Stimulated activated CD8-positive, alpha-beta memory T cell treated with anti-CD3 and anti-CD28 coated beads, Interleukin-15, amount 100 ng/mL, for 1 hour (primary cell): ENCODE measurements at regions not wholly inside any gene's neighbourhood (a gene's known extent, or its start where the extent isn't known, plus 50 kb on each side); places are given as distances from the start of the nearest gene placed in this dataset.
"Not testable (repeated sequence)": the region's sequence is repeated elsewhere in the genome, so short reads cannot be mapped to it uniquely, and the experiment has no call there.

ENCODE experiments used
- DNase-seq: peaks from one replicate; pipeline ENCODE4 v3.0.0-alpha.2; 2020; ENCODE audit warnings: low read depth

- no peak for DNase-seq
Observed at GRCh38 chr22:47351836-47352579, 589.6 kb downstream of the TBC1D22A start.

GRCh38 chr22:47346287-47346686, 583.8 kb downstream of the TBC1D22A start:
- DNase-seq = not testable (repeated sequence)

- no peak for DNase-seq
Observed at GRCh38 chr22:47345025-47345424, 582.6 kb downstream of the TBC1D22A start.

DNA sequence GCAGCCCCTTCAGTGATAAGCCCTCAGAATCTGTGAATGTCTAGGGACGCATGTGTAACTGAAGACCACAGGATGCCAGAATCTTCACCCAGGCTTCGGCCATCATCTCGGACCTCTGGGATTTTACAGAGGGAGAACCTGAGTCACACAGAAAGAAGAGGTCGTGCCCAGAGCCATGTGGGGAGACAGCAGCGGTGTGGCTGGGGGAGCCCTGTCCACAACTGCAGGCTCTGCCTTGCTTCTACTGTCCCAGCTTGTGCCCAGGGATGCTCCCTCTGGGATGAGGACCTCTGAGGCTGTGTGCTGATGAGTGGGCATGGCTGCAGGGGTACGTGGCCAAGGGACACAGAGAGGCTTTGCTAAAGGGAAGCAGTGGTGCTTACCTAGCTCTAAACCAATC, 582.0 kb downstream of the TBC1D22A start:
- DNase-seq = no peak

DNA sequence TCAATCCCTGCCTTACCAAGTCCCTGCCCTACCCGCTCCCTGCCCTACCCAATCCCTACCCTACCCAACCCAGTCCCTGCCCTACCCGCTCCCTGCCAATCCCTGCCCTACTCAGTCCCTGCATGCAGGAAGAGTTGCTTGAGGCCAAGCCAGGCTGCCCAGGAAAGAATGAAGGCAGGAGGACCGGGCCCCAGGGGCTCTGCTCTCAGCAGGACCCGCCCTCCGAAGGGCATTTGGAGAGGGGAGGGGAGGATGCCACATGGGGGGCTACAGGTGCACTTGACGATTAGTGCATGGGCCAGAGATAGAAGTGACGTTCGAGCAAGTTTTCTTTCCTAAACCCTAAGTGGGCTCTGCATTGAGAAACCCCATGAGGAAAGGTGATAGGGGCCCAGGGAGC, 581.2 kb downstream of the TBC1D22A start:
- no peak for DNase-seq

DNA sequence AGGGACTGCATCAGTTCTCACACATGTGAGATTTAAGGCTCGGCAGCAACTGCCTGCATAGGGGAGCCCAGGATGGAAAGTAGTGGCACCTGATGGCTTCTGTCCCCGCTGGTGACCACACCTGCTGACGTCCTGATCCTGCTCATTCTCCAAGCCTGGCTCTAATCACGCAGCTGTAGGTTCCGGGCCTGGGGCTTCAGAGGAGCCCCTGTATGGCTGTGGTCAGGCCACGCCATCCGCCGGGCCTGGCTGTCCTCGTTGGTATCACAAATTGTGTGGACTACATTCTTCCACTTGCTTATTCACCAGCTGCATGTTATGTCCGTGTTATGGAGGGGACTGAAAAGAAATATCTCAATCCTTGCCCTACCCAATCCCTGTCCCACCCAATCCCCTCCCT, 580.0 kb downstream of the TBC1D22A start:
- DNase-seq = no peak

GRCh38 chr22:47341464-47341863, 579.0 kb downstream of the TBC1D22A start:
- DNase-seq = no peak

DNA sequence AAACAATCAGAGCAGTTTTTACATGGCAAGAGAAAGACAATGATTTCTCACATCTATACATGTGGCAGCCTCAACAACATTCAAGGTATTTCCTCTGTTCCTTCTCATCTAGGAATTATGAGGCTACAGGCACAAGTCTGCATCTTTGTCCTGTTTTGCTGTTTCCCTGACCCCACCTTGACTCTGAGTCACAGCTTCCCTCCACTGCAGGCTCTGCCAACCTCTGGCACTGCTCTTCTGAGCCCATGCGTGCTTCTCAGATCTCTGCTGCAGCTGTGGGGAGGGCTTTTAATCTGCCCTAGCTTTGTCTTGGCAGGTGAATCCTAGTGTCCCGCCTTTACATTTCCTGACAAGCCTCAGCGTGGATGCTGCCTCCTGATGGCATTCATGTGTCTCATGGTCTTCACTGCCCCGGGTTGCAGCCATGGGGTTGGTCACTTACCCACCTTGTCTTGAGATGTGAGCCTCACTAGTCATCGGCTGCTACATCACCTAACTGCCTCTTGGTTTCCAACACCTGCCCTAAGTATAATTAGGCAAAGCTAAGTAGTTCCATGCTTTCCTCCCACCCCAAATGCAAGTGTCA, 578.5 kb downstream of the TBC1D22A start:
- no peak for DNase-seq

GRCh38 chr22:47337161-47337621, 574.7 kb downstream of the TBC1D22A start:
- no peak for DNase-seq

DNA sequence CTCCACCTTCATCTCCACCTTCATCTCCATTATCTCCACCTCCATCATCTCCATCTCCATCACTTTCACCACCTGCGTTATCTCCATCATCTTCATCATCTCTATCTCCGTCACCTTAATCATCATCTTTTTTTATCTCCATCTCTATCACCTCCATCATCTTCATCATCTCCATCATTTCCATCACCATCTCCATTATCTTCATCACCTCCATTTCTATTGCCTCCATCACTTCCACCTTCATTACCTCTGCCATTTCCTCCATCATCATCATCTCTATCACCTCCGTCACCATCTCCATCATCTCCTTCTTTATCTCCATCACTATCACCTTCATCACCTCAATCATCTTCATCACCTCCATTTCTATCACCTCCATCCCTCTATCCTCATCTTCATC, 573.5 kb downstream of the TBC1D22A start:
- no peak for DNase-seq

DNA sequence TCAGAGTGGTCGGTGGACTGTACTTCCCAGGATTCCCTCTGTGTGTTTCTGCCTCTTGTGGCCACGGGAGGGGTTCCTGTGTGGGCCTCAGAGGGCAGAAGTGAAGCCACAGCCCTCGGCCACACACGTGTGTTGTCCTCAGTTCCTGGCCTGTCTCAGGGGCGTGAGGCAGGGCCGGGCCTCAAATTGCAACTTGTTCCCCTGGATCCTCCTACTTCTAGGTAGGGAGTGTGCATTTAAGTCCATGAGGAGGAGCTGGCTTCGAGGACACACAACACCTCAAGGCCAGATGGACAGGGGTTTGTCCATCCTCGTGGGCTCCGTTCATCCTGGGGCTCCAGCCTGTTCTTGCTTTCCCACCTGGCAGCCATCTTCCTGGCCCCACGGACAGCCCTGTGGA, 573.0 kb downstream of the TBC1D22A start:
- no peak for DNase-seq

- DNase-seq = no peak
Observed at GRCh38 chr22:47334601-47335000, 572.2 kb downstream of the TBC1D22A start.

GRCh38 chr22:47333625-47334024, 571.2 kb downstream of the TBC1D22A start:
- no peak for DNase-seq

DNA sequence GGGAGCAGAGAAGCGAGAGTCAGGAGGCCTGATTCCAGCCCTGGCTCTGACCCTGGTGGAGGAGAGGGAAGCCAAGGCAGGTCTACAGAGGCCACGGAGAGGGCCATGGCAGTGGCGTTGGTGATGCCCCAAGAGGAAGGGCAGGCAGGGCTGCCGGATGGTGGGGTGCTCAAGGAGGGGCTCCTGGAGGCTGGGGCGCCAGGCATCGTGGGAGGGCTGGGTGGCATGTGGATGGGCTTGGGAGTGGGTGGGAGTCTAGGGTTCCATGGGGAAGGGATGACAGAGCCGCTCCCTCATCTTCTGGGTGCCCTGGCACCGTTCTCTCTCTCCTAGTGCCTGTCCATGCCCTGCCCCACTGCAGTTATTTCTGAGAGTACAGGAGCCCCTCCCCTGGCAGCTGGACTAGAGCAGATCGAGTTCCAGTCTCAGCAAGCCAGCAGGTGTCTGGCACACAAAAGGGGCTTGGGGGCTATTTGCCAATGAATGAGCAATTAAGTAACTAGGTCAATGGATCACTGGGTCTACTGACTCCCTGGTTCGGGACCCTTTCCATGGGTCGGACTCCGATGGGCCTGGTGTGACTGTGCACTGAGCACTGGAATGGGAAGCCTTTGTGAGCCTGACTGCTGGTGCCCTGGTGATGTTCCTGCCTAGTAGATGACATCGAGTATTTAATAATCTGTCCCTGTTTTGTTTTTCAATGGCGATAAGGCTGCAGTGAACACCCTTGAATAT, 570.0 kb downstream of the TBC1D22A start:
- DNase-seq = no peak

GRCh38 chr22:47331750-47332149, 569.3 kb downstream of the TBC1D22A start:
- DNase-seq = no peak

DNA sequence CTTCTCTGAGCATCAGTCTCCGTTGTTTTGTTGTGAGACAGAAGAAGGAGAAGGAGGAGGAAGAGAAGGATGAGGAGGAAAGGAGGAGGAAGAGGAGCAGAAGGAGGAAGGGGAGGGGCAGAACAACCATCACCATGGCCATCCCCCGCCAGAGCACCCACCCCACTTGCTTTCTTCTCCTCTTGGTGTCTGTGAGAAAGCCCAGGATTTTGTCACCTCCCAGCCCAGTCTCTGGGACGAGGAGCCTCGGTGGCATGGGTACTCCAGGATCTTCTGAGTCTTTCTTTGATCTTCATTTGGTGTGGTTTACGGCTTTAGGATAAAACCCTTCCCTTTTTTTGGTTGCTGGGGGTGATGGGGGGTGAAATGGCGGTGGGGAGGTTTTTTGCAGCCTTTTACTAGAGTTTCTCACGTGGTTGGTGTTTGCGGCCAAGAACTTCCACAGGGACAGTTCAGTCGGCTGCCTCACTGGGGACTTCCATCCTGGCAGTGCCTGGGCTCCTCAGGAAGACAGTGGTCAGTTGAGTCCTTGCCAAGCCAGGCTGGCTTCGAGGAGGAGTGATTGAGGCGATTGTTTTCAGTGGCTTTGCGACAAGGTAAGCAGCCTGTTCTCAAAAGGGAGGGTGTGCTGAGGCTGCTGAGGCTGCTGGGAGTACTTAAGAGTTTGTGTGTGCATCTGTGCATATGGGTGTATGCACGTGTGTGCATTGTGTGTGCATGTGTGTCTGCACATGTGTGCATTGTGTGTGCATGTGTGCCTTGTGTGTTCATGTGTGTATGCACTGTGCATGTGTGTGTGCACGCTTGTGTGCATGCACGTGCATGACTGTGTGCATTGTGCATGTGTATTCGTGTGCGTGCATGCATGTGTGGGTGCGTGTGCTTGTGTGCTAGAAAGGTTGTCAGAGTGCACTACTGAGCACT, 567.5 kb downstream of the TBC1D22A start:
- no peak for DNase-seq

GRCh38 chr22:47328550-47329243, 566.2 kb downstream of the TBC1D22A start:
- DNase-seq = no peak

DNA sequence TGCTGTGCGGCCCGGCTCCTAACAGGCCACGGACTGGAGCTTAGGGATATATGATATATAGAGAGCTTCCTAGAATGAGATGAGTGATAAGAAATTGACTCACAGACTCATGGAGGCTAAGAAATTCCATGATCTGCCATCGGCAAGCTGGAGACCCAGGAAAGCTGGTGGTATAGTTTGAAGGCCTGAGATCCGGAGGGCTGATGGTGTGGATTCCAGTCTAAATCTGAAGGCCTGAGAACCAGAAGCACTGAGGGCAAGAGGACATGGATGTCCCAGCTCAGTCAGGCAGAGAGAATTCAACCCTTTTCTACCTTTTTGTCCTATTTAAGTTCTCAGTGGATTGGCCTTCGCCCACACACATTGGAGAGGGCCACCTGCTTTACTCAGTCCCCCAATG, 564.8 kb downstream of the TBC1D22A start:
- DNase-seq = no peak

DNA sequence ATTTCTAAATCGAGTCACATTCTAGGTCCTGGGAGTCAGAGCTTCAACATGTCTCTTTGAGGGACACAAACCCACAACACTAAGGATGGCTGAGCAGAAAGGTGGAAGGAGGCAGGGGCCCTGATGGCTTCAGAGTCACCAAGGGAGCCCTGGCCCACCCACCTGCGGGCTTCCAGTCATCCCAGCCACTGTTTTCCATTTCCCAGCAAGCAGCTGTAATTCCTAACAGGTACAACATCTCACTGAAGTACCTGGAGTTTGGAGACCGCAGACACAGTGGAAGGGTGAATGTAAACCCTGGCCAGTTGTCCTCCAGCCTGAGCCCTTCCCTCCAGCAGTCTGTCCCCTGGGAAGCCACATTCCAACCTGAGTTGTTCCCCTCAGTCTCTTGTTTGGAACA, 562.8 kb downstream of the TBC1D22A start:
- DNase-seq = no peak

- DNase-seq = no peak
Observed at GRCh38 chr22:47324435-47324990, 562.1 kb downstream of the TBC1D22A start.

DNA sequence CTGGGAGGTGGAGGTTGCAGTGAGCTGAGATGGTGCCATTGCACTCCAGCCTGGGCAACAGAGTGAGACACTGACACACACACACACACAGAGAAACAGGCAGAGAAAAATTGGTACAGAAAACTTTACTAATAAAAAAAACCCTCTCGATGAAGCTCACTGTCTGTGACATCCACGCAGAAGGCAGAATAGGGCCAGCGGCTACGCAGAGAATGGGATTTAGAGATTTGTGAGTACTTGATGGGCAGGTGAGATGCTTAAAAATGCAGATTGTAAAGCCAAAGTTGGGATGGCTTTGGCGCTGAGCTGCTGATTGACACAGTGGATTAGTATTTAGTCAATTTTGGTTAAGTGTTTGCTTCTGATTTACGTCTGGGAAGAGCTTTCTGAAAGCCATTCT, 561.1 kb downstream of the TBC1D22A start:
- no peak for DNase-seq
